ENCODE measurements at regions not wholly inside any gene's neighbourhood (a gene's known extent, or its start where the extent isn't known, plus 50 kb on each side); places are given as distances from the start of the nearest gene placed in this dataset.

DNA sequence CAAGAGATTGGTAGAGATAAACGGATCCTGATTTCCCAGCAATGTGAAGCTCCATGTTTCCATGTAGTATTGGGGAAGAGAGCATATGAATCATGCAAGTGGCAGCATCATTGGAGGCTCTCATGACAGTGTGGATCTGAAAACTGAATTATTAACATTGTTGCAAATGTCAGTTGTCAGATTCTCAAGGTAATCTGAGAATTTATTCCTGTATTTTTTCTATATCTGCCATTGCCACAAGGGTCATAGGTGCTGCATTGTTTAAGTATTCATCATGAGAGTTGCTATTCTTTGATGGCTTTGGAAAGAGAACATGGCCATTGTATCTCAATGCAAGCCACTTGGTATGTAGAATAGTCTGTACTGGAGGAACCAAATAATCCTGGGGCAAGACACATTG is 1217.0 kb upstream of the ZEB2 start:
- 0 out of 4 replicates have a peak, but pooled peaks cover 0 to 3% of the 10 kb centered on the region in 2 experiments for H3K4me1 ChIP-seq (ENCODE audit: control insufficient read depth in 1 of 2, insufficient read depth in 2 of 2, low read length in 2 of 2)
- intact Hi-C loops (cut with micrococcal nuclease): no loop called here
- no TSS peak for BruUV-seq (replicated peaks)
- no peaks in the 10 kb centered on the region for H3K36me3 ChIP-seq (ENCODE audit: control insufficient read depth in 1 of 2, insufficient read depth in 2 of 2, low read length in 2 of 2)
- H3K9me2 ChIP-seq (ENCODE audit: insufficient read depth): no peaks in the 10 kb centered on the region
- TF ChIP-seq EGR1 (IDR thresholded peaks at IDR 0.05; ENCODE audit: low read depth) (no peak), FOSL1 (IDR thresholded peaks at IDR 0.05; ENCODE audit: low read depth) (no peak), TCF7L2 (IDR thresholded peaks at IDR 0.05; ENCODE audit: borderline replicate concordance, extremely low read depth, insufficient read depth, insufficient read length) (no peak), POLR2AphosphoS5 (IDR thresholded peaks at IDR 0.05; ENCODE audit: low read depth, low read length) (no peak)
- TF ChIP-seq, protein P1, sequence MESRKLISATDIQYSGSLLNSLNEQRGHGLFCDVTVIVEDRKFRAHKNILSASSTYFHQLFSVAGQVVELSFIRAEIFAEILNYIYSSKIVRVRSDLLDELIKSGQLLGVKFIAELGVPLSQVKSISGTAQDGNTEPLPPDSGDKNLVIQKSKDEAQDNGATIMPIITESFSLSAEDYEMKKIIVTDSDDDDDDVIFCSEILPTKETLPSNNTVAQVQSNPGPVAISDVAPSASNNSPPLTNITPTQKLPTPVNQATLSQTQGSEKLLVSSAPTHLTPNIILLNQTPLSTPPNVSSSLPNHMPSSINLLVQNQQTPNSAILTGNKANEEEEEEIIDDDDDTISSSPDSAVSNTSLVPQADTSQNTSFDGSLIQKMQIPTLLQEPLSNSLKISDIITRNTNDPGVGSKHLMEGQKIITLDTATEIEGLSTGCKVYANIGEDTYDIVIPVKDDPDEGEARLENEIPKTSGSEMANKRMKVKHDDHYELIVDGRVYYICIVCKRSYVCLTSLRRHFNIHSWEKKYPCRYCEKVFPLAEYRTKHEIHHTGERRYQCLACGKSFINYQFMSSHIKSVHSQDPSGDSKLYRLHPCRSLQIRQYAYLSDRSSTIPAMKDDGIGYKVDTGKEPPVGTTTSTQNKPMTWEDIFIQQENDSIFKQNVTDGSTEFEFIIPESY (IDR thresholded peaks at IDR 0.05; ENCODE audit: extremely low read depth, insufficient replicate concordance, low read length): no peak
- no peak overlapping the region for H3K4me2 ChIP-seq (ENCODE audit: low read length)
- POLR2A ChIA-PET: no interaction called here
- no peak for ATAC-seq
- RAD21 ChIA-PET (ENCODE audit: low non-redundant PET in 1 of 2, low total read pairs in 2 of 2, uncharacterized antibody in 2 of 2, unreplicated experiment in 2 of 2): no interaction called here
- no peaks in the 10 kb centered on the region for H4K20me1 ChIP-seq (ENCODE audit: insufficient read depth)
- no peak overlapping the region for H3K4me3 ChIP-seq (replicated peaks in 1 of 2; ENCODE audit: low read depth in 1 of 2, low read length in 2 of 2)
- no peaks in the 10 kb centered on the region for H3K9me3 ChIP-seq (ENCODE audit: control insufficient read depth in 1 of 2, insufficient read depth in 1 of 2, low read depth in 1 of 2, low read length in 2 of 2)
- H2AFZ ChIP-seq (ENCODE audit: low read depth, low read length, poor library complexity, severe bottlenecking): no peak overlapping the region
- DNase-seq (ENCODE audit: low read depth, low spot score): no peak
- H3K79me2 ChIP-seq (ENCODE audit: insufficient read depth, low read length): no peaks in the 10 kb centered on the region
- CTCF ChIA-PET: interaction anchor here (2.1 kb wide), 1 partner anchor 16 kb away, joined by 4 read pairs; no protein-coding TSS in a partner anchor
- H3K27me3 ChIP-seq (ENCODE audit: insufficient read depth, low read length): no peaks in the 10 kb centered on the region
- H3K27ac ChIP-seq (ENCODE audit: low read depth, low read length): no peak overlapping the region
- no peak overlapping the region for H3K9ac ChIP-seq (ENCODE audit: low read length)

DNA sequence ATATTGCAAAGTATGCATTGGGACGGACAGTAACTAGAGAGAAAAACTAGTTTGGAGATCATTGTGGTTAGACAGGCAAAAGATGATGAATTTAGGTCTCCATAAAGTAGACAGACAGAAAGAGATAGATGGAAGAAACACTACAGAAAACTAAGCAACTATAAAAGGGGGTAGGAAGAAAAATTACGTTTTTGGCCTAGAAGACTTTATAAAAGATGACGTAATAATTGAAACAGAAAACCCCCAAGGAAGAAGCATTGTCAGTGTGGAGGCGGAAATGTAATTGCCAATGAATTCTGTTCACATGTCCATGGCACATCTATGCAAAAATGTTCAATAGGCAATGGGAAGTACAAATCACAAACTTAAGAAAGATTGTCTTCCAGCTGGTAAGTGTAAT is 1211.5 kb upstream of the ZEB2 start:
- Histone ChIP-seq H3K4me2 (ENCODE audit: low read length) (no peak overlapping the region), H4K20me1 (ENCODE audit: insufficient read depth) (no peaks in the 10 kb centered on the region), H3K9me3 (ENCODE audit: control insufficient read depth in 1 of 2, insufficient read depth in 1 of 2, low read depth in 1 of 2, low read length in 2 of 2) (no peaks in the 10 kb centered on the region), H3K27ac (ENCODE audit: low read depth, low read length) (no peak overlapping the region), H3K4me1 (ENCODE audit: control insufficient read depth in 1 of 2, insufficient read depth in 2 of 2, low read length in 2 of 2) (no peaks in the 10 kb centered on the region), H3K9ac (ENCODE audit: low read length) (no peak overlapping the region), H3K9me2 (ENCODE audit: insufficient read depth) (no peaks in the 10 kb centered on the region), H3K27me3 (ENCODE audit: insufficient read depth, low read length) (no peaks in the 10 kb centered on the region), H3K36me3 (ENCODE audit: control insufficient read depth in 1 of 2, insufficient read depth in 2 of 2, low read length in 2 of 2) (no peaks in the 10 kb centered on the region), H2AFZ (ENCODE audit: low read depth, low read length, poor library complexity, severe bottlenecking) (no peak overlapping the region), H3K4me3 (replicated peaks in 1 of 2; ENCODE audit: low read depth in 1 of 2, low read length in 2 of 2) (no peak overlapping the region), H3K79me2 (ENCODE audit: insufficient read depth, low read length) (no peaks in the 10 kb centered on the region)
- TF ChIP-seq TCF7L2 (IDR thresholded peaks at IDR 0.05; ENCODE audit: borderline replicate concordance, extremely low read depth, insufficient read depth, insufficient read length) (no peak), EZH2phosphoT487 (IDR thresholded peaks at IDR 0.05; ENCODE audit: borderline replicate concordance) (no peak), FOSL1 (IDR thresholded peaks at IDR 0.05; ENCODE audit: low read depth) (no peak), ELF1 (IDR thresholded peaks at IDR 0.05; ENCODE audit: borderline replicate concordance, low read depth) (no peak), EGR1 (IDR thresholded peaks at IDR 0.05; ENCODE audit: low read depth) (no peak)
- POLR2A ChIA-PET: no interaction called here
- DNase-seq (ENCODE audit: low read depth, low spot score) (no peak), ATAC-seq (no peak)
- BruUV-seq (replicated peaks): no TSS peak
- CTCF ChIA-PET: no interaction called here
- RAD21 ChIA-PET (ENCODE audit: low non-redundant PET in 1 of 2, low total read pairs in 2 of 2, uncharacterized antibody in 2 of 2, unreplicated experiment in 2 of 2): no interaction called here
- intact Hi-C loops (cut with micrococcal nuclease): no loop called here
